ENCODE measurements at regions not wholly inside any gene's neighbourhood (a gene's known extent, or its start where the extent isn't known, plus 50 kb on each side); places are given as distances from the start of the nearest gene placed in this dataset.

DNA sequence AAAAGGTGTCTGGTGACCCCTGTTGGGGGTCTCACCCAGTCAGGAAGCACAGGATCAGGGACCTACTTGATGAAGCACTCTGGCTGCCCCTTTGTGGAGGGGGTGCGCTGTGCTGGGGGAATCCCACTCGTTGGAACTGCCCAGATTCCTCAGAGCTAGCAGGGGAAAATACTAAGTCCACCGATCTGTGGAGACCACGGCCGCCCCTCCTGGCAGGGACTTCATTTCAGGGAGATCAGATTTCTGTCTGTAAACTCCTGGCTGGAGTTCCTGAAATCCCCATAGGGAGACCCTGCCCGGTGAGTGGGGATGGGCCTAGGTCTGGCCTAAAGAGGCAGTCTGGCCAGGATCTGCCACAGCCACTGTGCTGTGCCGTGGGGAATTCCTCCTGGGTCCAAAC lies 79.3 kb upstream of the ADCY1 start:
- TF ChIP-seq, protein P1, sequence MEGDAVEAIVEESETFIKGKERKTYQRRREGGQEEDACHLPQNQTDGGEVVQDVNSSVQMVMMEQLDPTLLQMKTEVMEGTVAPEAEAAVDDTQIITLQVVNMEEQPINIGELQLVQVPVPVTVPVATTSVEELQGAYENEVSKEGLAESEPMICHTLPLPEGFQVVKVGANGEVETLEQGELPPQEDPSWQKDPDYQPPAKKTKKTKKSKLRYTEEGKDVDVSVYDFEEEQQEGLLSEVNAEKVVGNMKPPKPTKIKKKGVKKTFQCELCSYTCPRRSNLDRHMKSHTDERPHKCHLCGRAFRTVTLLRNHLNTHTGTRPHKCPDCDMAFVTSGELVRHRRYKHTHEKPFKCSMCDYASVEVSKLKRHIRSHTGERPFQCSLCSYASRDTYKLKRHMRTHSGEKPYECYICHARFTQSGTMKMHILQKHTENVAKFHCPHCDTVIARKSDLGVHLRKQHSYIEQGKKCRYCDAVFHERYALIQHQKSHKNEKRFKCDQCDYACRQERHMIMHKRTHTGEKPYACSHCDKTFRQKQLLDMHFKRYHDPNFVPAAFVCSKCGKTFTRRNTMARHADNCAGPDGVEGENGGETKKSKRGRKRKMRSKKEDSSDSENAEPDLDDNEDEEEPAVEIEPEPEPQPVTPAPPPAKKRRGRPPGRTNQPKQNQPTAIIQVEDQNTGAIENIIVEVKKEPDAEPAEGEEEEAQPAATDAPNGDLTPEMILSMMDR (IDR thresholded peaks at IDR 0.05) = no peak
- TF ChIP-seq, protein P2, sequence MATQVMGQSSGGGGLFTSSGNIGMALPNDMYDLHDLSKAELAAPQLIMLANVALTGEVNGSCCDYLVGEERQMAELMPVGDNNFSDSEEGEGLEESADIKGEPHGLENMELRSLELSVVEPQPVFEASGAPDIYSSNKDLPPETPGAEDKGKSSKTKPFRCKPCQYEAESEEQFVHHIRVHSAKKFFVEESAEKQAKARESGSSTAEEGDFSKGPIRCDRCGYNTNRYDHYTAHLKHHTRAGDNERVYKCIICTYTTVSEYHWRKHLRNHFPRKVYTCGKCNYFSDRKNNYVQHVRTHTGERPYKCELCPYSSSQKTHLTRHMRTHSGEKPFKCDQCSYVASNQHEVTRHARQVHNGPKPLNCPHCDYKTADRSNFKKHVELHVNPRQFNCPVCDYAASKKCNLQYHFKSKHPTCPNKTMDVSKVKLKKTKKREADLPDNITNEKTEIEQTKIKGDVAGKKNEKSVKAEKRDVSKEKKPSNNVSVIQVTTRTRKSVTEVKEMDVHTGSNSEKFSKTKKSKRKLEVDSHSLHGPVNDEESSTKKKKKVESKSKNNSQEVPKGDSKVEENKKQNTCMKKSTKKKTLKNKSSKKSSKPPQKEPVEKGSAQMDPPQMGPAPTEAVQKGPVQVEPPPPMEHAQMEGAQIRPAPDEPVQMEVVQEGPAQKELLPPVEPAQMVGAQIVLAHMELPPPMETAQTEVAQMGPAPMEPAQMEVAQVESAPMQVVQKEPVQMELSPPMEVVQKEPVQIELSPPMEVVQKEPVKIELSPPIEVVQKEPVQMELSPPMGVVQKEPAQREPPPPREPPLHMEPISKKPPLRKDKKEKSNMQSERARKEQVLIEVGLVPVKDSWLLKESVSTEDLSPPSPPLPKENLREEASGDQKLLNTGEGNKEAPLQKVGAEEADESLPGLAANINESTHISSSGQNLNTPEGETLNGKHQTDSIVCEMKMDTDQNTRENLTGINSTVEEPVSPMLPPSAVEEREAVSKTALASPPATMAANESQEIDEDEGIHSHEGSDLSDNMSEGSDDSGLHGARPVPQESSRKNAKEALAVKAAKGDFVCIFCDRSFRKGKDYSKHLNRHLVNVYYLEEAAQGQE (IDR thresholded peaks at IDR 0.05; ENCODE audit: insufficient read depth in 1 of 2, low read depth in 2 of 2, low read length in 1 of 2) = no peak
